Uterus (tissue), 3 donors: ENCODE measurements at regions not wholly inside any gene's neighbourhood (a gene's known extent, or its start where the extent isn't known, plus 50 kb on each side); places are given as distances from the start of the nearest gene placed in this dataset.

Experiments used
- DNase-seq, 2 donors: peaks; one replicate each; pipeline ENCODE4 v3.0.0-alpha.2; 2019 to 2020
- H3K27ac ChIP-seq, 2 donors: fragments of 200-600 bp; sonication (generic); 1 replicate in 1 of 2; 2 replicates in 1 of 2; pipeline ENCODE4 v1.5.1; 2016 to 2018
- H3K27me3 ChIP-seq, 2 donors: fragments of 200-600 bp; sonication (generic); one replicate each; pipeline ENCODE4 v1.5.1; 2018 to 2019; ENCODE audit warnings: control low read depth in 1 of 2
- H3K36me3 ChIP-seq, 2 donors: fragments of 200-600 bp; sonication (generic); one replicate each; pipeline ENCODE4 v1.5.1; 2019; ENCODE audit warnings: control low read depth in 1 of 2
- H3K4me1 ChIP-seq, 2 donors: fragments of 200-600 bp; sonication (generic); one replicate each; pipeline ENCODE4 v1.5.1; 2018 to 2019; ENCODE audit warnings: control low read depth in 1 of 2
- H3K4me3 ChIP-seq, 2 donors: fragments of 200-600 bp; sonication (generic); 1 replicate in 1 of 2; 2 replicates in 1 of 2; pipeline ENCODE4 v1.5.1; 2018 to 2019; ENCODE audit warnings: mild to moderate bottlenecking in 1 of 2
- H3K9me3 ChIP-seq, 2 donors: fragments of 200-600 bp; sonication (generic); one replicate each; pipeline ENCODE4 v1.5.1; 2019; ENCODE audit warnings: control low read depth in 1 of 2
- CTCF ChIP-seq, 4 experiments: fragments of 200-600 bp in 2 of 4; fragments of 450-650 bp in 2 of 4; sonication (generic) in 2 of 4; IDR thresholded peaks; one replicate each; pipeline ENCODE4 v1.5.1; 2016 to 2019; ENCODE audit warnings: antibody characterized with exemption in 4 of 4, mild to moderate bottlenecking in 2 of 4, moderate library complexity in 1 of 4
- POLR2A ChIP-seq, 2 donors: fragments of 450-650 bp; IDR thresholded peaks; one replicate each; pipeline ENCODE4 v1.6.1; 2016; ENCODE audit warnings: antibody characterized with exemption in 2 of 2, mild to moderate bottlenecking in 1 of 2, moderate library complexity in 1 of 2
- intact Hi-C: fragments of 100-400 bp; cut with DNase I; formaldehyde crosslinking; loops from one replicate; pipeline ENCODE4 v1.15.1; 2023; ENCODE audit warnings: low total_unique reads
- donor health status: DM: yes; HTN: yes; CAD: no.

- no peaks in the 10 kb centered on the region for H3K4me1 ChIP-seq
- intact Hi-C loops, result no loop called here
- no peaks in the 10 kb centered on the region for H3K36me3 ChIP-seq
- no peaks in the 10 kb centered on the region for H3K27me3 ChIP-seq
- no peak overlapping the region for H3K4me3 ChIP-seq
- no peak for DNase-seq
- no peak overlapping the region for H3K27ac ChIP-seq
- H3K9me3 ChIP-seq, result no peaks in the 10 kb centered on the region
- TF ChIP-seq CTCF (IDR thresholded peaks at IDR 0.05), result no peak
- TF ChIP-seq POLR2A (IDR thresholded peaks at IDR 0.05), result no peak
Measured at GRCh38 chr10:18976696-18977251, 71.8 kb upstream of the MALRD1 start.

GRCh38 chr10:18980089-18980629, 68.4 kb upstream of the MALRD1 start:
- no peak for TF ChIP-seq POLR2A (IDR thresholded peaks at IDR 0.05)
- no peak for TF ChIP-seq CTCF (IDR thresholded peaks at IDR 0.05)
- Histone ChIP-seq H3K4me1 (no peaks in the 10 kb centered on the region), H3K9me3 (no peaks in the 10 kb centered on the region), H3K36me3 (no peaks in the 10 kb centered on the region), H3K27ac (no peak overlapping the region), H3K27me3 (no peaks in the 10 kb centered on the region), H3K4me3 (no peak overlapping the region)
- no peak for DNase-seq
- intact Hi-C loops, result no loop called here

- intact Hi-C loops, result no loop called here
- no peaks in the 10 kb centered on the region for H3K27me3 ChIP-seq
Measured at GRCh38 chr10:18984531-18984930, 64.1 kb upstream of the MALRD1 start.

GRCh38 chr10:18988338-18988737, 60.3 kb upstream of the MALRD1 start:
- H3K27me3 ChIP-seq, result no peaks in the 10 kb centered on the region
- H3K27ac ChIP-seq, result no peak overlapping the region
- no peaks in the 10 kb centered on the region for H3K4me1 ChIP-seq
- H3K36me3 ChIP-seq, result no peaks in the 10 kb centered on the region
- no peaks in the 10 kb centered on the region for H3K9me3 ChIP-seq
- TF ChIP-seq CTCF (IDR thresholded peaks at IDR 0.05), result no peak
- intact Hi-C loops, result no loop called here
- no peak for DNase-seq
- no peak overlapping the region for H3K4me3 ChIP-seq

More at GRCh38 chr10:18984531-18984930, 64.1 kb upstream of the MALRD1 start:
- Histone ChIP-seq H3K9me3 (no peaks in the 10 kb centered on the region), H3K36me3 (no peaks in the 10 kb centered on the region), H3K4me1 (no peaks in the 10 kb centered on the region), H3K27ac (no peak overlapping the region), H3K4me3 (no peak overlapping the region)
- no peak for DNase-seq
- no peak for TF ChIP-seq CTCF (IDR thresholded peaks at IDR 0.05)
- TF ChIP-seq POLR2A (IDR thresholded peaks at IDR 0.05), result no peak
